ENCODE measurements at regions not wholly inside any gene's neighbourhood (a gene's known extent, or its start where the extent isn't known, plus 50 kb on each side); places are given as distances from the start of the nearest gene placed in this dataset.

GRCh38 chr4:111512081-111512783 lies 633.0 kb upstream of the FAM241A start:
- DNase-seq: no peak

- DNase-seq: no peak
Measured at GRCh38 chr4:111519683-111520082, 625.6 kb upstream of the FAM241A start.

GRCh38 chr4:111530446-111530845 lies 614.8 kb upstream of the FAM241A start:
- DNase-seq: no peak

GRCh38 chr4:111535792-111536191 lies 609.5 kb upstream of the FAM241A start:
- no peak for DNase-seq

- DNase-seq: no peak
Measured at GRCh38 chr4:111537165-111537564, 608.1 kb upstream of the FAM241A start.

GRCh38 chr4:111537871-111538270 lies 607.4 kb upstream of the FAM241A start:
- no peak for DNase-seq

GRCh38 chr4:111540671-111541070 lies 604.6 kb upstream of the FAM241A start:
- no peak for DNase-seq

- DNase-seq: no peak
Measured at GRCh38 chr4:111542056-111542455, 603.2 kb upstream of the FAM241A start.

GRCh38 chr4:111546881-111547280 lies 598.4 kb upstream of the FAM241A start:
- DNase-seq: no peak

- DNase-seq: no peak
Measured at GRCh38 chr4:111556141-111556781, 589.0 kb upstream of the FAM241A start.

- DNase-seq: no peak
Measured at GRCh38 chr4:111556851-111557250, 588.4 kb upstream of the FAM241A start.

GRCh38 chr4:111562826-111563225 lies 582.4 kb upstream of the FAM241A start:
- DNase-seq: no peak

GRCh38 chr4:111572470-111572869 lies 572.8 kb upstream of the FAM241A start:
- DNase-seq: no peak

GRCh38 chr4:111573386-111573785 lies 571.9 kb upstream of the FAM241A start:
- DNase-seq: no peak

- no peak for DNase-seq
Measured at GRCh38 chr4:111579767-111580166, 565.5 kb upstream of the FAM241A start.

GRCh38 chr4:111595456-111595855 lies 549.8 kb upstream of the FAM241A start:
- no peak for DNase-seq

- no peak for DNase-seq
Measured at GRCh38 chr4:111596491-111596890, 548.8 kb upstream of the FAM241A start.

GRCh38 chr4:111601671-111602070 lies 543.6 kb upstream of the FAM241A start:
- no peak for DNase-seq

- no peak for DNase-seq
Measured at GRCh38 chr4:111602848-111603247, 542.4 kb upstream of the FAM241A start.

GRCh38 chr4:111605111-111605510 lies 540.1 kb upstream of the FAM241A start:
- DNase-seq: no peak

- DNase-seq: no peak
Measured at GRCh38 chr4:111610681-111611080, 534.6 kb upstream of the FAM241A start.

GRCh38 chr4:111618908-111619307 lies 526.3 kb upstream of the FAM241A start:
- DNase-seq: no peak

- DNase-seq: no peak
Measured at GRCh38 chr4:111628437-111628836, 516.8 kb upstream of the FAM241A start.

GRCh38 chr4:111630705-111631104 lies 514.5 kb upstream of the FAM241A start:
- DNase-seq: no peak

Measured in inflammatory macrophage treated with lipopolysaccharide for 1 hour (primary cell).